ENCODE measurements at regions not wholly inside any gene's neighbourhood (a gene's known extent, or its start where the extent isn't known, plus 50 kb on each side); places are given as distances from the start of the nearest gene placed in this dataset.

- TF ChIP-seq POLR2A (IDR thresholded peaks at IDR 0.05) (no peak), EP300 (IDR thresholded peaks at IDR 0.05) (no peak)
Observed at GRCh38 chr13:109355166-109355565, 431.2 kb downstream of the IRS2 start.
